WTC11 (cell line): ENCODE measurements at regions not wholly inside any gene's neighbourhood (a gene's known extent, or its start where the extent isn't known, plus 50 kb on each side); places are given as distances from the start of the nearest gene placed in this dataset.

Experiments used
- ATAC-seq: fragments of 200-7000 bp; cut with Tn5 transposase; 2 replicates; pipeline ENCODE4 v1.10.0; 2021; ENCODE audit warnings: mild to moderate bottlenecking, moderate library complexity
- CTCF ChIA-PET: fragments of 300-600 bp; sonication (Branson Sonifier 250); formaldehyde crosslinking; loops from one replicate; lab custom pipeline; 2021; ENCODE audit warnings: antibody characterized with exemption; lab: Charles Lee
- POLR2A ChIA-PET: fragments of 350-600 bp; sonication (Branson Sonifier 250); formaldehyde crosslinking; loops from one replicate; lab custom pipeline; 2021; ENCODE audit warnings: antibody characterized with exemption; lab: Charles Lee
- DNase-seq: peaks from one replicate; pipeline ENCODE4 v3.0.0; 2021; ENCODE audit warnings: low spot score
- H3K27ac Mint-ChIP-seq: 2 replicates; pipeline ENCODE4 v1.8.0; 2021; ENCODE audit warnings: mixed read lengths
- H3K27me3 Mint-ChIP-seq: 2 replicates; pipeline ENCODE4 v1.8.0; 2021; ENCODE audit warnings: low read depth, mild to moderate bottlenecking, moderate library complexity, mixed read lengths
- H3K36me3 Mint-ChIP-seq: 2 replicates; pipeline ENCODE4 v1.8.0; 2021; ENCODE audit warnings: mixed read lengths
- H3K4me1 Mint-ChIP-seq: 2 replicates; pipeline ENCODE4 v1.8.0; 2022; ENCODE audit warnings: mixed read lengths
- H3K4me3 Mint-ChIP-seq: 2 replicates; pipeline ENCODE4 v1.8.0; 2021; ENCODE audit warnings: mild to moderate bottlenecking, moderate library complexity, mixed read lengths
- H3K9me3 Mint-ChIP-seq: 2 replicates; pipeline ENCODE4 v1.8.0; 2021; ENCODE audit warnings: mixed read lengths
- ELF4 ChIP-seq: sonication (generic); formaldehyde crosslinking; IDR thresholded peaks from 2 replicates; pipeline ENCODE4 v1.8.1; 2022; ENCODE audit warnings: low read depth, mild to moderate bottlenecking, moderate library complexity, missing genetic modification reagents
- FOXK1 ChIP-seq: sonication (generic); formaldehyde crosslinking; IDR thresholded peaks from 2 replicates; pipeline ENCODE4 v1.8.0; 2022; ENCODE audit warnings: mild to moderate bottlenecking, moderate library complexity, missing genetic modification reagents
- GABPB1 ChIP-seq: sonication (generic); formaldehyde crosslinking; IDR thresholded peaks from 2 replicates; pipeline ENCODE4 v1.8.1; 2023; ENCODE audit warnings: mild to moderate bottlenecking, missing genetic modification reagents
- MYBL2 ChIP-seq: sonication (generic); formaldehyde crosslinking; IDR thresholded peaks from 2 replicates; pipeline ENCODE4 v1.8.1; 2023; ENCODE audit warnings: mild to moderate bottlenecking, moderate library complexity, missing genetic modification reagents
- NR1H2 ChIP-seq: sonication (generic); formaldehyde crosslinking; IDR thresholded peaks from 2 replicates; pipeline ENCODE4 v1.9.0; 2021; ENCODE audit warnings: mild to moderate bottlenecking, moderate library complexity, missing genetic modification reagents
- ZNF121 ChIP-seq: sonication (generic); formaldehyde crosslinking; IDR thresholded peaks from 2 replicates; pipeline ENCODE4 v1.8.0; 2023; ENCODE audit warnings: missing genetic modification reagents
- ZNF317 ChIP-seq: sonication (generic); formaldehyde crosslinking; IDR thresholded peaks from 2 replicates; pipeline ENCODE4 v1.8.1; 2023; ENCODE audit warnings: low read depth, mild to moderate bottlenecking, moderate library complexity, missing genetic modification reagents, borderline replicate concordance
- ZNF416 ChIP-seq: fragments of 250-450 bp; sonication (Bioruptor Pico); IDR thresholded peaks from 2 replicates; pipeline ENCODE4 v1.9.0; 2021; ENCODE audit warnings: mild to moderate bottlenecking, inconsistent platforms
- ZNF423 ChIP-seq: fragments of 250-450 bp; sonication (Bioruptor Pico); IDR thresholded peaks from 2 replicates; pipeline ENCODE4 v2.1.2; 2022; ENCODE audit warnings: mild to moderate bottlenecking, moderate library complexity
- ZNF671 ChIP-seq: fragments of 250-450 bp; sonication (Bioruptor Pico); IDR thresholded peaks from 2 replicates; pipeline ENCODE4 v1.8.0; 2021; ENCODE audit warnings: mild to moderate bottlenecking
- TF ChIP-seq, protein P1 (sequence below): sonication (generic); formaldehyde crosslinking; IDR thresholded peaks from 2 replicates; pipeline ENCODE4 v1.8.1; 2023; ENCODE audit warnings: mild to moderate bottlenecking, missing genetic modification reagents
- TF ChIP-seq, protein P2 (sequence below): sonication (generic); formaldehyde crosslinking; IDR thresholded peaks from 2 replicates; pipeline ENCODE4 v1.8.0; 2022; ENCODE audit warnings: mild to moderate bottlenecking, missing genetic modification reagents
- TF ChIP-seq, protein P3 (sequence below): sonication (generic); formaldehyde crosslinking; IDR thresholded peaks from 2 replicates; pipeline ENCODE4 v1.8.1; 2023; ENCODE audit warnings: mild to moderate bottlenecking, moderate library complexity, missing genetic modification reagents
- TF ChIP-seq, protein P4 (sequence below): sonication (generic); formaldehyde crosslinking; IDR thresholded peaks from 2 replicates; pipeline ENCODE4 v1.8.1; 2022; ENCODE audit warnings: low read depth, mild to moderate bottlenecking, moderate library complexity, missing genetic modification reagents, borderline replicate concordance
- TF ChIP-seq, protein P5 (sequence below): fragments of 250-450 bp; sonication (Bioruptor Pico); IDR thresholded peaks from 2 replicates; pipeline ENCODE4 v2.1.2; 2022; ENCODE audit warnings: mild to moderate bottlenecking, moderate library complexity
- TF ChIP-seq, protein P6 (sequence below): fragments of 250-450 bp; sonication (Bioruptor Pico); IDR thresholded peaks from 2 replicates; pipeline ENCODE4 v1.8.0; 2021; ENCODE audit warnings: mild to moderate bottlenecking

DNA sequence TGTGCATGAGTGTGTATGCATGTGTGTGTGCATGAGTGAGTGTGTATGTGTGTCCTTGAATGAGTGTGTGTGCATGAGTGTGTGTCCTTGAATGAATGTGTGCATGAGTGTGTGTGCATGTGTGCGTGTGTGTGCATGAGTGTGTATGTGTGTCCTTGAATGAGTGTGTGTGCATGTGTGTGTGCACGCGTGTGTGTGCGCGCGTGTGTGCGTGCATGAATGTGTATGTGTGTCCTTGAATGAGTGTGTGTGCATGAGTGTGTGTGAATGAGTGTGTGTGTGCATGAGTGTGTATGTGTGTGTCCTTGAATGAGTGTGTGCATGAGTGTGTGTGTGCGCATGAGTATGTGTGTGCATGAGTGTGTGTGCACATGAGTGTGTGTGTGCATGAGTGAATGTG, 271.9 kb downstream of the RNF144A start:
- TF ChIP-seq, protein P1, sequence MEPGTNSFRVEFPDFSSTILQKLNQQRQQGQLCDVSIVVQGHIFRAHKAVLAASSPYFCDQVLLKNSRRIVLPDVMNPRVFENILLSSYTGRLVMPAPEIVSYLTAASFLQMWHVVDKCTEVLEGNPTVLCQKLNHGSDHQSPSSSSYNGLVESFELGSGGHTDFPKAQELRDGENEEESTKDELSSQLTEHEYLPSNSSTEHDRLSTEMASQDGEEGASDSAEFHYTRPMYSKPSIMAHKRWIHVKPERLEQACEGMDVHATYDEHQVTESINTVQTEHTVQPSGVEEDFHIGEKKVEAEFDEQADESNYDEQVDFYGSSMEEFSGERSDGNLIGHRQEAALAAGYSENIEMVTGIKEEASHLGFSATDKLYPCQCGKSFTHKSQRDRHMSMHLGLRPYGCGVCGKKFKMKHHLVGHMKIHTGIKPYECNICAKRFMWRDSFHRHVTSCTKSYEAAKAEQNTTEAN (CRISPR knock-in tag), result peak; percentile 77; the same call in 1 of the 2 replicates
- TF ChIP-seq ELF4 (CRISPR knock-in tag), result no peak
- TF ChIP-seq, all 79 proteins: peak for 1
- H3K27me3 Mint-ChIP-seq, result no peaks in the 10 kb centered on the region
- H3K9me3 Mint-ChIP-seq, result peaks cover 5% of the 10 kb centered on the region
- H3K4me1 Mint-ChIP-seq, result peaks cover 23% of the 10 kb centered on the region
- CTCF ChIA-PET, result no interaction called here
- ATAC-seq (no peak), DNase-seq (no peak)
- H3K27ac Mint-ChIP-seq, result no peak overlapping the region
- POLR2A ChIA-PET, result interaction anchor here (1.0 kb wide), 1 partner anchor 37 kb away, joined by 3 read pairs; no protein-coding TSS in a partner anchor
- H3K36me3 Mint-ChIP-seq, result no peaks in the 10 kb centered on the region
- H3K4me3 Mint-ChIP-seq, result no peak overlapping the region

DNA sequence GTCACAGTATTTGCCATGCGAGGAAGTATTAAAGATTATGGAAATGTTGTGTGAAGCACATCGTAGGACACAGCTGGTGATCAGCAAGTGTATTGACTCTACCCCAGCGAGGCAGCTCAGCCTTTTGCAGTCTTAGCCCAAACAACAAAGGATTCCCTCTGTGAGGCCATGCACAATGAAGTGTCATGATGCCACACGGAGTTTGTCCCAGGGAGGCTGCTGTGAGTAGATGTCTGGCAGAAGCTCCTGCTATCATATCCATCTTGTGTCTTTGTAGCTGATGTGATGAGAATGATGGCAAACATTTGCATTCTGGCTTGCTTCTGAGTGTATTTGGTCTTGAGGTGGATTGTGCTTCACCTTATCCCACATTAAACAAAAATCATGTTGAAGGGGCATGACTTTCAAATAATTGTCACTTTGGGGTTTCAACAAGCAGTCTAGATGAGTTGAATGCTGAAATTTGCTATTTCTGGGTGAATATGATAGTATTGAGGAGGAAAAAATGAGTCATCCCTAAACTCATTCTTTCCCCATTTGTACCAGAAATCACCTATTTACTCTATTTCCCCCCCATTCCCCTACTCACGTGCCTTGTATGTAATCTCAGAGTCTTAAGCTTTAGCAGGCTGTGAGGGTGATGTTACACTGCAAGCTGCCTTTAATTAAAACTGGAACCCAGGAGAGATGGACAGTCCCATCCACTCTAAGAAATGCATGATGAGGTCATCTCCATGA, 273.5 kb downstream of the RNF144A start:
- H3K9me3 Mint-ChIP-seq, result peaks cover 4% of the 10 kb centered on the region
- no peak overlapping the region for H3K27ac Mint-ChIP-seq
- H3K36me3 Mint-ChIP-seq, result no peaks in the 10 kb centered on the region
- H3K4me3 Mint-ChIP-seq, result no peak overlapping the region
- H3K4me1 Mint-ChIP-seq, result peaks cover 17% of the 10 kb centered on the region
- no peak for DNase-seq
- ATAC-seq, result peak; percentile 67
- 0 out of 2 replicates have a peak, but pooled peaks have one; percentile 17 for TF ChIP-seq ZNF423 (CRISPR knock-in tag)
- TF ChIP-seq, protein P2, sequence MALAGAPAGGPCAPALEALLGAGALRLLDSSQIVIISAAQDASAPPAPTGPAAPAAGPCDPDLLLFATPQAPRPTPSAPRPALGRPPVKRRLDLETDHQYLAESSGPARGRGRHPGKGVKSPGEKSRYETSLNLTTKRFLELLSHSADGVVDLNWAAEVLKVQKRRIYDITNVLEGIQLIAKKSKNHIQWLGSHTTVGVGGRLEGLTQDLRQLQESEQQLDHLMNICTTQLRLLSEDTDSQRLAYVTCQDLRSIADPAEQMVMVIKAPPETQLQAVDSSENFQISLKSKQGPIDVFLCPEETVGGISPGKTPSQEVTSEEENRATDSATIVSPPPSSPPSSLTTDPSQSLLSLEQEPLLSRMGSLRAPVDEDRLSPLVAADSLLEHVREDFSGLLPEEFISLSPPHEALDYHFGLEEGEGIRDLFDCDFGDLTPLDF (CRISPR knock-in tag), result no peak
- no peaks in the 10 kb centered on the region for H3K27me3 Mint-ChIP-seq
- ChIA-PET POLR2A (no interaction called here), CTCF (interaction anchor here (0.6 kb wide), 1 partner anchor 14 kb away, joined by 4 read pairs; no protein-coding TSS in a partner anchor)

DNA sequence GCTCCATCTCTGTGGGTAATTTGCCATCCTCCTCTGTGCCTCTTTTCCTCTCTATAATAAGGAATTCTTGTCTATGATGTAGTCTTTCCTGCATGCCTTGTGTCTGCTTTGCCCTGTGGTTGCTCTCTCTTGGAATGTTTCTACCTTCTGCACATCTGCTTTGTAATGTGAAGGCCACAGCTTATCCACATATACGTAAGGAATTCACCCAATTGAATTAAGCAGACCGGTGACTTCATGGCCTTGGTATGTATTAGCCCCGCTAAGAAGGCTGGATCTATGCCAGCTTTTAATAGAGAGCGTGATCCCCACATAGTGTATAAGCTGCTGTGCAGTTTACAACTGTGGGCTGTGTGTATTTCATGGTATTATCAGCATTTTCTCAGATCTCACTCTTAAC, 274.7 kb downstream of the RNF144A start:
- H3K27ac Mint-ChIP-seq, result no peak overlapping the region
- DNase-seq (no peak), ATAC-seq (no peak; the same call in 1 of the 2 replicates)
- TF ChIP-seq, protein P3, sequence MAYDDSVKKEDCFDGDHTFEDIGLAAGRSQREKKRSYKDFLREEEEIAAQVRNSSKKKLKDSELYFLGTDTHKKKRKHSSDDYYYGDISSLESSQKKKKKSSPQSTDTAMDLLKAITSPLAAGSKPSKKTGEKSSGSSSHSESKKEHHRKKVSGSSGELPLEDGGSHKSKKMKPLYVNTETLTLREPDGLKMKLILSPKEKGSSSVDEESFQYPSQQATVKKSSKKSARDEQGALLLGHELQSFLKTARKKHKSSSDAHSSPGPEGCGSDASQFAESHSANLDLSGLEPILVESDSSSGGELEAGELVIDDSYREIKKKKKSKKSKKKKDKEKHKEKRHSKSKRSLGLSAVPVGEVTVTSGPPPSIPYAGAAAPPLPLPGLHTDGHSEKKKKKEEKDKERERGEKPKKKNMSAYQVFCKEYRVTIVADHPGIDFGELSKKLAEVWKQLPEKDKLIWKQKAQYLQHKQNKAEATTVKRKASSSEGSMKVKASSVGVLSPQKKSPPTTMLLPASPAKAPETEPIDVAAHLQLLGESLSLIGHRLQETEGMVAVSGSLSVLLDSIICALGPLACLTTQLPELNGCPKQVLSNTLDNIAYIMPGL, result no peak
- TF ChIP-seq, protein P4, sequence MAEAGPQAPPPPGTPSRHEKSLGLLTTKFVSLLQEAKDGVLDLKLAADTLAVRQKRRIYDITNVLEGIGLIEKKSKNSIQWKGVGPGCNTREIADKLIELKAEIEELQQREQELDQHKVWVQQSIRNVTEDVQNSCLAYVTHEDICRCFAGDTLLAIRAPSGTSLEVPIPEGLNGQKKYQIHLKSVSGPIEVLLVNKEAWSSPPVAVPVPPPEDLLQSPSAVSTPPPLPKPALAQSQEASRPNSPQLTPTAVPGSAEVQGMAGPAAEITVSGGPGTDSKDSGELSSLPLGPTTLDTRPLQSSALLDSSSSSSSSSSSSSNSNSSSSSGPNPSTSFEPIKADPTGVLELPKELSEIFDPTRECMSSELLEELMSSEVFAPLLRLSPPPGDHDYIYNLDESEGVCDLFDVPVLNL (CRISPR knock-in tag), result no peak
- TF ChIP-seq, protein P5, sequence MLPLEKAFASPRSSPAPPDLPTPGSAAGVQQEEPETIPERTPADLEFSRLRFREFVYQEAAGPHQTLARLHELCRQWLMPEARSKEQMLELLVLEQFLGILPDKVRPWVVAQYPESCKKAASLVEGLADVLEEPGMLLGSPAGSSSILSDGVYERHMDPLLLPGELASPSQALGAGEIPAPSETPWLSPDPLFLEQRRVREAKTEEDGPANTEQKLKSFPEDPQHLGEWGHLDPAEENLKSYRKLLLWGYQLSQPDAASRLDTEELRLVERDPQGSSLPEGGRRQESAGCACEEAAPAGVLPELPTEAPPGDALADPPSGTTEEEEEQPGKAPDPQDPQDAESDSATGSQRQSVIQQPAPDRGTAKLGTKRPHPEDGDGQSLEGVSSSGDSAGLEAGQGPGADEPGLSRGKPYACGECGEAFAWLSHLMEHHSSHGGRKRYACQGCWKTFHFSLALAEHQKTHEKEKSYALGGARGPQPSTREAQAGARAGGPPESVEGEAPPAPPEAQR (CRISPR knock-in tag), result no peak
- TF ChIP-seq, protein P6, sequence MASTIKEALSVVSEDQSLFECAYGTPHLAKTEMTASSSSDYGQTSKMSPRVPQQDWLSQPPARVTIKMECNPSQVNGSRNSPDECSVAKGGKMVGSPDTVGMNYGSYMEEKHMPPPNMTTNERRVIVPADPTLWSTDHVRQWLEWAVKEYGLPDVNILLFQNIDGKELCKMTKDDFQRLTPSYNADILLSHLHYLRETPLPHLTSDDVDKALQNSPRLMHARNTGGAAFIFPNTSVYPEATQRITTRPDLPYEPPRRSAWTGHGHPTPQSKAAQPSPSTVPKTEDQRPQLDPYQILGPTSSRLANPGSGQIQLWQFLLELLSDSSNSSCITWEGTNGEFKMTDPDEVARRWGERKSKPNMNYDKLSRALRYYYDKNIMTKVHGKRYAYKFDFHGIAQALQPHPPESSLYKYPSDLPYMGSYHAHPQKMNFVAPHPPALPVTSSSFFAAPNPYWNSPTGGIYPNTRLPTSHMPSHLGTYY (CRISPR knock-in tag), result no peak
- TF ChIP-seq FOXK1 (CRISPR knock-in tag), result no peak
- no peak for TF ChIP-seq MYBL2 (CRISPR knock-in tag)
- no peak for TF ChIP-seq ZNF317
- TF ChIP-seq ZNF121 (CRISPR knock-in tag), result no peak
- TF ChIP-seq ZNF423 (CRISPR knock-in tag), result no peak
- TF ChIP-seq, protein P2 (CRISPR knock-in tag), result no peak
- no peak for TF ChIP-seq ZNF671
- TF ChIP-seq NR1H2 (CRISPR knock-in tag), result no peak
- TF ChIP-seq ZNF416 (CRISPR knock-in tag), result no peak
- TF ChIP-seq GABPB1, result no peak
- no peaks in the 10 kb centered on the region for H3K27me3 Mint-ChIP-seq
- ChIA-PET POLR2A (no interaction called here), CTCF (no interaction called here)
- H3K4me3 Mint-ChIP-seq, result no peak overlapping the region
- peaks cover 17% of the 10 kb centered on the region for H3K4me1 Mint-ChIP-seq
- H3K9me3 Mint-ChIP-seq, result peaks cover 4% of the 10 kb centered on the region
- no peaks in the 10 kb centered on the region for H3K36me3 Mint-ChIP-seq
